ENCODE measurements at regions not wholly inside any gene's neighbourhood (a gene's known extent, or its start where the extent isn't known, plus 50 kb on each side); places are given as distances from the start of the nearest gene placed in this dataset.

GRCh38 chr12:124096109-124096508, 123.1 kb downstream of the ZNF664 start:
- TF ChIP-seq EZH2 (IDR thresholded peaks at IDR 0.05) (no peak), EZH2phosphoT487 (IDR thresholded peaks at IDR 0.05) (no peak), CTCF (IDR thresholded peaks at IDR 0.05) (no peak)

Measured in neural progenitor cell (in vitro differentiated cells).